Right atrium auricular region (tissue), 2 donors: ENCODE measurements at regions not wholly inside any gene's neighbourhood (a gene's known extent, or its start where the extent isn't known, plus 50 kb on each side); places are given as distances from the start of the nearest gene placed in this dataset.

Experiments used
- DNase-seq: peaks from one replicate; pipeline ENCODE4 v3.0.0-alpha.2; 2019; ENCODE audit warnings: low spot score
- H3K27ac ChIP-seq, 2 donors: fragments of 200-600 bp; sonication (generic); 1 replicate in 1 of 2; 2 replicates in 1 of 2; pipeline ENCODE4 v1.5.1; 2016 to 2019
- H3K27me3 ChIP-seq, 2 donors: fragments of 200-600 bp; sonication (generic); one replicate each; pipeline versions ENCODE4 v1.5.1 to v1.6.0; 2017 to 2019
- H3K36me3 ChIP-seq: fragments of 200-600 bp; sonication (generic); one replicate; pipeline ENCODE4 v1.5.1; 2016
- H3K4me1 ChIP-seq, 2 donors: fragments of 200-600 bp; sonication (generic); one replicate each; pipeline versions ENCODE4 v1.5.1 to v1.6.0; 2017 to 2019
- H3K4me3 ChIP-seq, 2 donors: fragments of 200-600 bp; sonication (generic); 1 replicate in 1 of 2; 2 replicates in 1 of 2; pipeline ENCODE4 v1.5.1; 2017 to 2019; ENCODE audit warnings: mild to moderate bottlenecking in 1 of 2, moderate library complexity in 1 of 2
- H3K9me3 ChIP-seq, 2 donors: fragments of 200-600 bp; sonication (generic); one replicate each; pipeline ENCODE4 v1.5.1; 2019
- TF ChIP-seq, protein P1 (sequence below), 2 donors: fragments of 200-600 bp; sonication (generic); IDR thresholded peaks; one replicate each; pipeline ENCODE4 v1.5.1; 2019; ENCODE audit warnings: antibody characterized with exemption in 2 of 2

DNA sequence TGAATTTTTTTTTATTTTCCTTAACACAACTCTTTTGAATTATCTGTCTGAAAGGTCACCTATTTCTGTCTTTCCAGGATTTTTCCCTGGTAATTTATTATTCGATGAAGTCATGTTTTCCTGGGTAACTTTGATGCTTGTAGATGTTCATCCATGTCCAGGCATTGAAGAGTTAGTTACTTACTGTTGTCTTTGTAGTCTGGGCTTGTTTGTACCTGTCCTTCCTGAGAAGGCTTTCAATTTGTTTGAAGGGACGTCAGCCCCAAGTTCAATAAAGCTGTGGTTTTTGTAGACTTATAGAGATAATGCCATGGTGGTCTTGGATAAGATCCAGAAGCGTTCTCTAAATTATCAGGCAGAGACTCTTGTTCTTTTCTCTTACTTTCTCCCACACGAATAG, 252.4 kb upstream of the ARHGAP24 start:
- Histone ChIP-seq H3K27ac (no peak overlapping the region), H3K4me3 (no peak overlapping the region), H3K27me3 (no peaks in the 10 kb centered on the region), H3K4me1 (no peaks in the 10 kb centered on the region), H3K36me3 (no peaks in the 10 kb centered on the region), H3K9me3 (no peaks in the 10 kb centered on the region)
- TF ChIP-seq, protein P1, sequence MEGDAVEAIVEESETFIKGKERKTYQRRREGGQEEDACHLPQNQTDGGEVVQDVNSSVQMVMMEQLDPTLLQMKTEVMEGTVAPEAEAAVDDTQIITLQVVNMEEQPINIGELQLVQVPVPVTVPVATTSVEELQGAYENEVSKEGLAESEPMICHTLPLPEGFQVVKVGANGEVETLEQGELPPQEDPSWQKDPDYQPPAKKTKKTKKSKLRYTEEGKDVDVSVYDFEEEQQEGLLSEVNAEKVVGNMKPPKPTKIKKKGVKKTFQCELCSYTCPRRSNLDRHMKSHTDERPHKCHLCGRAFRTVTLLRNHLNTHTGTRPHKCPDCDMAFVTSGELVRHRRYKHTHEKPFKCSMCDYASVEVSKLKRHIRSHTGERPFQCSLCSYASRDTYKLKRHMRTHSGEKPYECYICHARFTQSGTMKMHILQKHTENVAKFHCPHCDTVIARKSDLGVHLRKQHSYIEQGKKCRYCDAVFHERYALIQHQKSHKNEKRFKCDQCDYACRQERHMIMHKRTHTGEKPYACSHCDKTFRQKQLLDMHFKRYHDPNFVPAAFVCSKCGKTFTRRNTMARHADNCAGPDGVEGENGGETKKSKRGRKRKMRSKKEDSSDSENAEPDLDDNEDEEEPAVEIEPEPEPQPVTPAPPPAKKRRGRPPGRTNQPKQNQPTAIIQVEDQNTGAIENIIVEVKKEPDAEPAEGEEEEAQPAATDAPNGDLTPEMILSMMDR (IDR thresholded peaks at IDR 0.05) = no peak
- no peak for DNase-seq

DNA sequence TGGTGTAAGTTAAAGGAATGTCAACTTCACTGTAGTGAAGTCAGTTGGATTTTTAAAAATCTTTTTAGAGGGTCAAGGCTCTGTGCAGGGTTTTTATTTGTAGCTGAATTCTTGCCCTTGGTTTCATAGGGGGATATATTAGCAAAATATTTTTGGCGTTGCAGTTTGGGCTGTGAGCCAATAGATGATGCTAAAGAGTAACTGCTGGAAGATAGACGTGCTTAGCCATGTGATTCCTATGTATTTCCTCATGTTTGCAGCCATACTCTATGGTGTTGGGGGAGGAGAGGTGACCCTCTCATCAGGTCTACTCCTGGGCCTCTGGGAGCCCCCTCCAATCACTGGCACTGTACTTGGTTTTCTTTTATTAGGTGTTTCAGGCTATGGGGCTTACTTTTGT, 246.7 kb upstream of the ARHGAP24 start:
- Histone ChIP-seq H3K36me3 (no peaks in the 10 kb centered on the region), H3K27me3 (no peaks in the 10 kb centered on the region), H3K27ac (no peak overlapping the region), H3K4me1 (no peaks in the 10 kb centered on the region), H3K9me3 (no peaks in the 10 kb centered on the region), H3K4me3 (no peak overlapping the region)
- TF ChIP-seq, protein P1 (IDR thresholded peaks at IDR 0.05) = no peak
- DNase-seq = no peak

DNA sequence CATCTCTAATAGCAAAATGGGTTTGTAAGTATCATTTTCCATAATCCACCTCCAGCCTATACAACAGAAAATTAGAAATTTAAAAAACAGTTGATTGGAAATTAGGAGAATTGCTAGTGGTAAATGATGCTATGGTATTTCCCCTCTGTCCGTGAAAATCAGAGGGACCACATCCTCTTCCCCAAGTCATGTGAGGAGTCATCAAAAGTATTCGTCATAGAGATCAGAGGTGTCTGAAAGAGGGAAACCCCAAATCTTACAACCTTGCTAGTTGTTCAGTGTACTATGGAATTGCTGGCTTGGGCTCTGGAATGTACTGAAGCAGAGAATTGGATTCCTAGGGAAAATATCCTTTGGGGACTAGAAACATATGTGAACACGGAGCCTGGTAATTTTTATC, 241.4 kb upstream of the ARHGAP24 start:
- Histone ChIP-seq H3K4me1 (no peaks in the 10 kb centered on the region), H3K27me3 (no peaks in the 10 kb centered on the region), H3K27ac (no peak overlapping the region), H3K4me3 (no peak overlapping the region), H3K9me3 (no peaks in the 10 kb centered on the region), H3K36me3 (no peaks in the 10 kb centered on the region)
- TF ChIP-seq, protein P1 (IDR thresholded peaks at IDR 0.05) = no peak
- DNase-seq = no peak

DNA sequence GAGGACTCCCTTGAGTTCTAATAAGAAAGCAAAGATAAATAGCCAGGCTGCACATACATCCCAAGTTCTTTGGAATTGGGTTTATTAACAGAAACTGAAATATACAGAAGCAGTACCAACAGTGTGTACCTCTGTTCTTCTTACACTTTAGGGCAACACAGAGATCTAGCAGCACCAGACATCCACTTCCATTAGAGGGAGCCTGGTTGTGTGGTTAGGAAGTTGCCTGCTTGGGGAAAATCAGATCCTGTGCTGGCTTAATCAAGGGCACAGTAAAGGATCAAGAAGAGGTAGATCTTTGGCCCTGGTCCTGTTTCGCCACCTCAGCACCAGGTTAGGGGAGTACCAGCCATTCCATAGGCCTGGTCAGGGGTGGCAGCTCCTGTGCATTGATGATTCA, 231.1 kb upstream of the ARHGAP24 start:
- Histone ChIP-seq H3K4me3 (no peak overlapping the region), H3K27ac (no peak overlapping the region), H3K27me3 (no peaks in the 10 kb centered on the region), H3K4me1 (no peaks in the 10 kb centered on the region), H3K36me3 (no peaks in the 10 kb centered on the region), H3K9me3 (no peaks in the 10 kb centered on the region)
- no peak for DNase-seq
- TF ChIP-seq, protein P1 (IDR thresholded peaks at IDR 0.05) = no peak

DNA sequence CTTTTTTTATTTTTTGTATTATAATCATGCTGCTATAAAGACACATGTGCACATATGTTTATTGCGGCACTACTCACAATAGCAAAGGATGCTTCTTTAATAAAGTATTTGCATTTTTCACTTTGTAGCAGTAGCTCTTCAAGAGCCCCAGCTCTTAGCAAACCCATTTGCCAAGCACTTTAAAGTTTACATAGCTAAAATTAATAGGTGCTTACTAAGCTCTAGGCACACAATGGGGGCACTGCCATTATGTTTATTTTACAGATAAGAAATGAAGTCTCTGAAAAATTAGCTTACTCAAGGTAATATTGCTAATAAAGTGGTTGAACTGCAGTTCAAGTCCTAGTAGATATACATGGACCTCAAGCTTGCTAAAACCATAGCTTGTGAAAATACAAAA, 230.3 kb upstream of the ARHGAP24 start:
- no peak overlapping the region for H3K4me3 ChIP-seq
- H3K9me3 ChIP-seq = no peaks in the 10 kb centered on the region
- H3K4me1 ChIP-seq = no peaks in the 10 kb centered on the region
- no peaks in the 10 kb centered on the region for H3K27me3 ChIP-seq
- H3K36me3 ChIP-seq = no peaks in the 10 kb centered on the region
- TF ChIP-seq, protein P1 (IDR thresholded peaks at IDR 0.05) = no peak
- no peak for DNase-seq
- no peak overlapping the region for H3K27ac ChIP-seq

DNA sequence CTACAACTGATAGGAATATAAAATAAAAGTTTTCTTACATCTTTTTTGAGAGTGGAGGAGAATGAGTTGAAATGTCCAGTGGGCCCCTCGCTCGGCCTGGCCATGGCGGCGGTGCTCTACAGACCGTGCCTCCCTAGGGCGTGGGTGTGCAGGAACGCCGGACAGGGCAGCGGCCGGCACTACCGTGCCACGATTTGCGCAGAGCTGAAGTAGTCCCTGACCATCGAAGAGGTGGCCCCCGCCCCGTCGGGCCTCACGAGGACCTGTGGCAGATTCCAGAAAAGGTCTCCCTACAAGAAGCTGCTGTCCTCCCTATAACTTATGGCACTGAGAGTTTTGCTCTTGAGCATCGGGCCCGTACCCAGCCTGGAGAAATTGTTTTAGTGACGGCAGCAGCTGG, 228.9 kb upstream of the ARHGAP24 start:
- H3K36me3 ChIP-seq = no peaks in the 10 kb centered on the region
- H3K4me3 ChIP-seq = no peak overlapping the region
- H3K9me3 ChIP-seq = no peaks in the 10 kb centered on the region
- TF ChIP-seq, protein P1 (IDR thresholded peaks at IDR 0.05) = no peak
- DNase-seq = no peak
- H3K4me1 ChIP-seq = no peaks in the 10 kb centered on the region
- no peaks in the 10 kb centered on the region for H3K27me3 ChIP-seq
- H3K27ac ChIP-seq = no peak overlapping the region
